HepG2 (cell line): ENCODE measurements at regions not wholly inside any gene's neighbourhood (a gene's known extent, or its start where the extent isn't known, plus 50 kb on each side); places are given as distances from the start of the nearest gene placed in this dataset.

Experiments used
- ATAC-seq: fragments of 200-7000 bp; cut with Tn5 transposase; 3 replicates; pipeline ENCODE4 v1.9.1; 2020; ENCODE audit warnings: mild to moderate bottlenecking, moderate library complexity
- BruUV-seq: library from RNA; stranded (reverse); fragments of 400-500 nt; replicated peaks from 2 replicates; lab custom pipeline; 2021; lab: Mats Ljungman, UMichigan
- CTCF ChIA-PET: fragments of 300-600 bp; formaldehyde crosslinking; extraction: SDS; loops from one replicate; lab custom pipeline; 2021; ENCODE audit warnings: low total read pairs, inconsistent platforms, low intra/inter-chr PET ratio; lab: Yijun Ruan, JAX
- POLR2A ChIA-PET: fragments of 350-600 bp; sonication (Branson Sonifier 250); formaldehyde crosslinking; loops from one replicate; lab custom pipeline; 2020; ENCODE audit warnings: antibody characterized with exemption, inconsistent platforms; lab: Yijun Ruan, JAX
- DNase-seq: peaks from one replicate; pipeline ENCODE4 v3.0.0-alpha.2; 2015; ENCODE audit warnings: low spot score
- FAIRE-seq: peaks from 3 replicates; lab custom pipeline; 2011; peaks lifted over from hg19 to GRCh38; lab: Jason Lieb, UNC
- H2AFZ ChIP-seq: one replicate; pipeline ENCODE4 v1.6.1; 2011; ENCODE audit warnings: low read length, inconsistent platforms
- H3K27ac ChIP-seq: fragments of 300-600 bp; 3 replicates; pipeline ENCODE4 v1.8.0; 2011; ENCODE audit warnings: mixed run types, mild to moderate bottlenecking, mixed read lengths, low read length, inconsistent platforms; ENCODE audit not compliant: insufficient read depth; ENCODE audit errors: extremely low read length
- H3K27me3 ChIP-seq, 2 experiments: fragments of 200-600 bp in 1 of 2; 2 replicates in 1 of 2; 3 replicates in 1 of 2; pipeline versions ENCODE4 v1.6.0 to v1.8.0; 2011; ENCODE audit warnings: low read length in 2 of 2, mild to moderate bottlenecking in 2 of 2, moderate library complexity in 2 of 2, inconsistent platforms in 1 of 2; ENCODE audit not compliant: insufficient read depth in 2 of 2, control insufficient read depth in 1 of 2
- H3K36me3 ChIP-seq, 2 experiments: fragments of 200-600 bp in 1 of 2; replicated peaks in 1 of 2; 2 replicates in 1 of 2; 3 replicates in 1 of 2; pipeline versions ENCODE4 v1.5.1 to v1.8.0; 2011; ENCODE audit warnings: low read length in 2 of 2, inconsistent platforms in 1 of 2; ENCODE audit not compliant: insufficient read depth in 2 of 2, control insufficient read depth in 1 of 2
- H3K4me1 ChIP-seq: 2 replicates; pipeline ENCODE4 v1.5.1; 2012; ENCODE audit warnings: low read length, inconsistent platforms; ENCODE audit not compliant: insufficient read depth
- H3K4me2 ChIP-seq: 2 replicates; pipeline ENCODE4 v1.6.0; 2011; ENCODE audit warnings: low read depth, low read length, inconsistent platforms
- H3K4me3 ChIP-seq, 3 experiments: fragments of 200-600 bp in 1 of 3; sonication (generic), shearing (Covaris generic) in 1 of 3; replicated peaks in 1 of 3; 2 replicates each; pipeline ENCODE4 v1.5.1; 2011 to 2016; ENCODE audit warnings: low read length in 3 of 3, inconsistent platforms in 2 of 3, low read depth in 2 of 3, mild to moderate bottlenecking in 2 of 3, control low read depth in 1 of 3, mixed read lengths in 1 of 3; ENCODE audit not compliant: insufficient read depth in 1 of 3
- H3K79me2 ChIP-seq: one replicate; pipeline ENCODE4 v1.6.1; 2011; ENCODE audit warnings: low read length, inconsistent platforms; ENCODE audit not compliant: insufficient read depth
- H3K9ac ChIP-seq: 2 replicates; pipeline ENCODE4 v1.6.0; 2011; ENCODE audit warnings: mild to moderate bottlenecking, low read depth, low read length, inconsistent platforms; ENCODE audit not compliant: insufficient read depth
- H3K9me3 ChIP-seq: 2 replicates; pipeline ENCODE4 v1.5.1; 2012; ENCODE audit warnings: mild to moderate bottlenecking, low read length
- H4K20me1 ChIP-seq: 2 replicates; pipeline ENCODE4 v1.6.0; 2011; ENCODE audit warnings: inconsistent platforms, mild to moderate bottlenecking, low read length, moderate library complexity; ENCODE audit not compliant: insufficient read depth
- CEBPZ ChIP-seq: IDR thresholded peaks from 2 replicates; pipeline ENCODE4 v1.6.1; 2012; ENCODE audit warnings: low read length, improper control_type of control experiment
- GMEB2 ChIP-seq: IDR thresholded peaks from 2 replicates; pipeline ENCODE4 v1.6.1; 2016; ENCODE audit warnings: missing biosample characterization, missing genetic modification reagents, low read depth
- HHEX ChIP-seq: IDR thresholded peaks from 2 replicates; pipeline ENCODE4 v1.6.1; 2016; ENCODE audit warnings: control low read depth
- HNF4G ChIP-seq, 2 experiments: sonication (generic) in 1 of 2; formaldehyde crosslinking in 1 of 2; IDR thresholded peaks; 2 replicates each; pipeline versions ENCODE4 v1.4.0 to v1.6.1; 2011 to 2020; ENCODE audit warnings: borderline replicate concordance in 2 of 2, low read depth in 2 of 2, mild to moderate bottlenecking in 2 of 2, low read length in 1 of 2, missing genetic modification reagents in 1 of 2, moderate library complexity in 1 of 2
- MAZ ChIP-seq, 2 experiments: sonication (generic) in 1 of 2; formaldehyde crosslinking in 1 of 2; IDR thresholded peaks; 2 replicates each; pipeline versions ENCODE4 v1.5.0 to v1.6.1; 2012 to 2020; ENCODE audit warnings: low read depth in 2 of 2, mild to moderate bottlenecking in 2 of 2, borderline replicate concordance in 1 of 2, improper control_type of control experiment in 1 of 2, low read length in 1 of 2, missing genetic modification reagents in 1 of 2, moderate library complexity in 1 of 2
- SOX5 ChIP-seq: IDR thresholded peaks from 2 replicates; pipeline ENCODE4 v1.6.1; 2016; ENCODE audit warnings: borderline replicate concordance
- THYN1 ChIP-seq: sonication (generic); formaldehyde crosslinking; IDR thresholded peaks from 2 replicates; pipeline ENCODE4 v1.8.1; 2023; ENCODE audit warnings: low read depth, mild to moderate bottlenecking, moderate library complexity, missing genetic modification reagents, borderline replicate concordance
- ZBTB34 ChIP-seq: sonication (generic); formaldehyde crosslinking; IDR thresholded peaks from 2 replicates; pipeline ENCODE4 v1.8.0; 2022; ENCODE audit warnings: mild to moderate bottlenecking, missing genetic modification reagents
- ZNF34 ChIP-seq: sonication (generic); formaldehyde crosslinking; IDR thresholded peaks from 2 replicates; pipeline ENCODE4 v1.4.0; 2020; ENCODE audit warnings: mild to moderate bottlenecking, missing genetic modification reagents, borderline replicate concordance
- WGBS: methylation state at CpG from one replicate; pipeline ENCODE4 v1.1.6; 2017; ENCODE audit warnings: low lambda C conversion rate; 5-methylcytosine and 5-hydroxymethylcytosine counted together
- in situ Hi-C: cut with HindIII; loops from 2 replicates; pipeline ENCODE4 v1.10.0; 2017; ENCODE audit warnings: low pct_unique_long_range_greater_than_20kb; ENCODE audit not compliant: extremely low pct_ligation_motif_present
- intact Hi-C: fragments of 100-400 bp; cut with micrococcal nuclease; formaldehyde crosslinking; loops from one replicate; pipeline ENCODE4 v1.10.0; 2022; ENCODE audit not compliant: unreplicated experiment

- H3K27me3 ChIP-seq = peaks cover 10 to 78% of the 10 kb centered on the region in 2 experiments; a peak in 4 of 5 replicates
- H3K4me1 ChIP-seq = no peaks in the 10 kb centered on the region
- 35% methylated on average over 10 of the region's 12 CpGs for WGBS
- ATAC-seq (no peak), FAIRE-seq (no peak), DNase-seq (no peak)
- no peaks in the 10 kb centered on the region for H3K36me3 ChIP-seq
- in situ Hi-C loops (no loop called here), intact Hi-C loops (no loop called here)
- no peaks in the 10 kb centered on the region for H3K9me3 ChIP-seq
- H3K4me3 ChIP-seq = no peak overlapping the region
- no peak overlapping the region for H3K27ac ChIP-seq
- no peaks in the 10 kb centered on the region for H3K79me2 ChIP-seq
- no TSS peak for BruUV-seq
- H2AFZ ChIP-seq = no peak overlapping the region
- CTCF ChIA-PET = no interaction called here
- no peaks in the 10 kb centered on the region for H4K20me1 ChIP-seq
- TF ChIP-seq MAZ (IDR thresholded peaks at IDR 0.05; ENCODE audit: borderline replicate concordance, low read depth, low read length) (no peak), MAZ (CRISPR knock-in tag; IDR thresholded peaks at IDR 0.05; ENCODE audit: low read depth) (no peak)
- POLR2A ChIA-PET = no interaction called here
- no peak overlapping the region for H3K9ac ChIP-seq
- H3K4me2 ChIP-seq = no peak overlapping the region
Observed at GRCh38 chr13:111396457-111396856, 76.0 kb downstream of the TEX29 start.

GRCh38 chr13:111397202-111397880 is 76.9 kb downstream of the TEX29 start:
- H3K79me2 ChIP-seq = no peaks in the 10 kb centered on the region
- H3K4me2 ChIP-seq = no peak overlapping the region
- H3K27ac ChIP-seq = no peak overlapping the region
- H3K9ac ChIP-seq = no peak overlapping the region
- H3K36me3 ChIP-seq = no peaks in the 10 kb centered on the region
- ChIA-PET CTCF (no interaction called here), POLR2A (no interaction called here)
- H3K27me3 ChIP-seq = peaks cover 10 to 81% of the 10 kb centered on the region in 2 experiments; a peak in 4 of 5 replicates
- DNase-seq (no peak), ATAC-seq (no peak), FAIRE-seq (no peak)
- H3K4me1 ChIP-seq = no peaks in the 10 kb centered on the region
- TF ChIP-seq THYN1 (CRISPR knock-in tag) (no peak), SOX5 (CRISPR knock-in tag) (no peak), HNF4G (IDR thresholded peaks at IDR 0.05; ENCODE audit: borderline replicate concordance, low read depth, low read length) (no peak), HNF4G (CRISPR knock-in tag; IDR thresholded peaks at IDR 0.05; ENCODE audit: borderline replicate concordance, low read depth) (no peak), HHEX (CRISPR knock-in tag) (no peak), CEBPZ (no peak), GMEB2 (CRISPR knock-in tag) (no peak), ZNF34 (CRISPR knock-in tag) (no peak), ZBTB34 (CRISPR knock-in tag) (no peak)
- no peak overlapping the region for H3K4me3 ChIP-seq
- intact Hi-C loops = no loop called here
- BruUV-seq = no TSS peak
- no peaks in the 10 kb centered on the region for H3K9me3 ChIP-seq
- 38% methylated on average over 22 of the region's 25 CpGs for WGBS
- in situ Hi-C loops = no loop called here
- H2AFZ ChIP-seq = no peak overlapping the region
- H4K20me1 ChIP-seq = no peaks in the 10 kb centered on the region
